IMR-90 (cell line): ENCODE measurements at regions not wholly inside any gene's neighbourhood (a gene's known extent, or its start where the extent isn't known, plus 50 kb on each side); places are given as distances from the start of the nearest gene placed in this dataset.
A peak's percentile ranks its signal among the peaks of the same experiment; 100 is the strongest.

Source experiments
- ATAC-seq: fragments of 200-7000 bp; cut with Tn5 transposase; 2 replicates; pipeline ENCODE4 v1.9.1; 2020; ENCODE audit warnings: low read depth, mild to moderate bottlenecking, moderate library complexity
- BruUV-seq: library from RNA; stranded (reverse); fragments of 400-500 nt; replicated peaks from 2 replicates; lab custom pipeline; 2021; lab: Mats Ljungman, UMichigan
- CTCF ChIA-PET: fragments of 300-600 bp; formaldehyde crosslinking; extraction: SDS; loops from one replicate; lab custom pipeline; 2021; ENCODE audit warnings: antibody characterized with exemption; lab: Yijun Ruan, JAX
- POLR2A ChIA-PET: fragments of 300-600 bp; sonication (Branson Sonifier 250); formaldehyde crosslinking; loops from one replicate; lab custom pipeline; 2022; ENCODE audit warnings: antibody characterized with exemption; ENCODE audit not compliant: unreplicated experiment; lab: Charles Lee
- DNase-seq: peaks from one replicate; pipeline ENCODE4 v3.0.0; 2013
- H2AFZ ChIP-seq: replicated peaks from 2 replicates; pipeline ENCODE3; 2013; ENCODE audit warnings: low read length, mild to moderate bottlenecking; ENCODE audit not compliant: poor library complexity
- H2AK5ac ChIP-seq: 2 replicates; pipeline ENCODE4 v1.6.1; 2013; ENCODE audit warnings: low read depth, low read length, inconsistent platforms
- H2AK9ac ChIP-seq: replicated peaks from 2 replicates; pipeline ENCODE3; 2013; ENCODE audit warnings: mild to moderate bottlenecking, low read depth, low read length, moderate library complexity; ENCODE audit not compliant: poor library complexity
- H2BK120ac ChIP-seq: 2 replicates; pipeline ENCODE4 v1.6.1; 2013; ENCODE audit warnings: low read depth, low read length, inconsistent platforms
- H2BK15ac ChIP-seq: 3 replicates; pipeline ENCODE4 v1.6.1; 2013; ENCODE audit warnings: low read depth, low read length, inconsistent platforms
- H2BK20ac ChIP-seq: 2 replicates; pipeline ENCODE4 v1.6.1; 2013; ENCODE audit warnings: low read depth, mild to moderate bottlenecking, inconsistent platforms, low read length, moderate library complexity
- H2BK5ac ChIP-seq: 2 replicates; pipeline ENCODE4 v1.6.1; 2013; ENCODE audit warnings: mild to moderate bottlenecking, low read depth, low read length, inconsistent platforms; ENCODE audit not compliant: poor library complexity, severe bottlenecking
- H3K14ac ChIP-seq: replicated peaks from 2 replicates; pipeline ENCODE4 v1.6.1; 2013; ENCODE audit warnings: low read depth, low read length, inconsistent platforms
- H3K18ac ChIP-seq: 2 replicates; pipeline ENCODE4 v1.6.1; 2013; ENCODE audit warnings: low read depth, low read length, control low read depth
- H3K23ac ChIP-seq: 2 replicates; pipeline ENCODE4 v1.6.1; 2013; ENCODE audit warnings: low read depth, low read length, inconsistent platforms
- H3K27ac ChIP-seq: 2 replicates; pipeline ENCODE4 v1.5.1; 2013; ENCODE audit warnings: mild to moderate bottlenecking, control low read depth, low read length; ENCODE audit not compliant: insufficient read depth
- H3K27me3 ChIP-seq: 2 replicates; pipeline ENCODE4 v1.6.1; 2013; ENCODE audit warnings: low read length; ENCODE audit not compliant: control insufficient read depth, insufficient read depth
- H3K36me3 ChIP-seq: 2 replicates; pipeline ENCODE4 v1.6.1; 2013; ENCODE audit warnings: low read length, mixed read lengths; ENCODE audit not compliant: control insufficient read depth, insufficient read depth
- H3K4ac ChIP-seq: 2 replicates; pipeline ENCODE4 v1.6.1; 2013; ENCODE audit warnings: low read depth, low read length, inconsistent platforms
- H3K4me1 ChIP-seq: 2 replicates; pipeline ENCODE4 v1.6.1; 2013; ENCODE audit warnings: low read length, mixed read lengths; ENCODE audit not compliant: control insufficient read depth, insufficient read depth
- H3K4me2 ChIP-seq: 2 replicates; pipeline ENCODE4 v1.6.1; 2013; ENCODE audit warnings: low read depth, mild to moderate bottlenecking, control low read depth, low read length, moderate library complexity
- H3K4me3 ChIP-seq: 2 replicates; pipeline ENCODE4 v1.5.1; 2013; ENCODE audit warnings: low read depth, mild to moderate bottlenecking, control low read depth, low read length, moderate library complexity; ENCODE audit not compliant: insufficient read depth
- H3K56ac ChIP-seq: 2 replicates; pipeline ENCODE4 v1.6.1; 2013; ENCODE audit warnings: low read length, inconsistent platforms; ENCODE audit not compliant: insufficient read depth; ENCODE audit errors: extremely low read depth
- H3K79me1 ChIP-seq, 2 experiments: 2 replicates each; pipeline ENCODE4 v1.6.1; 2013; ENCODE audit warnings: low read length in 2 of 2, inconsistent platforms in 1 of 2, low read depth in 1 of 2
- H3K9ac ChIP-seq: 2 replicates; pipeline ENCODE4 v1.6.1; 2013; ENCODE audit warnings: low read depth, low read length, control low read depth
- H3K9me1 ChIP-seq: 2 replicates; pipeline ENCODE4 v1.6.1; 2013; ENCODE audit warnings: low read length, inconsistent platforms; ENCODE audit not compliant: insufficient read depth
- H3K9me3 ChIP-seq: 2 replicates; pipeline ENCODE4 v1.6.1; 2013; ENCODE audit warnings: low read length; ENCODE audit not compliant: control insufficient read depth, insufficient read depth
- H4K20me1 ChIP-seq: 2 replicates; pipeline ENCODE4 v1.6.1; 2013; ENCODE audit warnings: low read length, inconsistent platforms; ENCODE audit not compliant: insufficient read depth
- H4K5ac ChIP-seq: 2 replicates; pipeline ENCODE4 v1.6.1; 2013; ENCODE audit warnings: mild to moderate bottlenecking, low read depth, low read length, control low read depth
- H4K8ac ChIP-seq, 2 experiments: 2 replicates each; pipeline ENCODE4 v1.6.1; 2013; ENCODE audit warnings: low read depth in 2 of 2, low read length in 2 of 2, control low read depth in 1 of 2, inconsistent platforms in 1 of 2
- H4K91ac ChIP-seq: 2 replicates; pipeline ENCODE4 v1.6.1; 2013; ENCODE audit warnings: low read depth, low read length, inconsistent platforms; ENCODE audit not compliant: insufficient read depth
- BHLHE40 ChIP-seq: fragments of 150-350 bp; IDR thresholded peaks from 2 replicates; pipeline ENCODE4 v1.6.1; 2016; ENCODE audit warnings: mild to moderate bottlenecking, low read depth, low read length
- CEBPB ChIP-seq: IDR thresholded peaks from 2 replicates; pipeline ENCODE4 v1.6.1; 2012; ENCODE audit warnings: low read depth, low read length, improper control_type of control experiment
- CHD1 ChIP-seq: IDR thresholded peaks from 2 replicates; pipeline ENCODE4 v1.6.1; 2012; ENCODE audit warnings: low read depth, low read length, improper control_type of control experiment
- MAFK ChIP-seq: IDR thresholded peaks from 2 replicates; pipeline ENCODE4 v1.6.1; 2012; ENCODE audit warnings: low read depth, low read length, improper control_type of control experiment
- MAZ ChIP-seq: IDR thresholded peaks from 2 replicates; pipeline ENCODE4 v1.6.1; 2012; ENCODE audit warnings: low read depth, mild to moderate bottlenecking, low read length, improper control_type of control experiment, moderate library complexity, borderline replicate concordance
- MXI1 ChIP-seq: IDR thresholded peaks from 2 replicates; pipeline ENCODE4 v1.6.1; 2012; ENCODE audit warnings: low read depth, mild to moderate bottlenecking, low read length, moderate library complexity, borderline replicate concordance
- NFE2L2 ChIP-seq: fragments of 150-350 bp; IDR thresholded peaks from 2 replicates; pipeline ENCODE4 v1.6.1; 2016; ENCODE audit warnings: low read depth, mild to moderate bottlenecking, low read length
- RAD21 ChIP-seq: IDR thresholded peaks from 2 replicates; pipeline ENCODE4 v1.6.1; 2012; ENCODE audit warnings: low read length, improper control_type of control experiment
- RCOR1 ChIP-seq: IDR thresholded peaks from 2 replicates; pipeline ENCODE4 v1.6.1; 2012; ENCODE audit warnings: mild to moderate bottlenecking, low read length, improper control_type of control experiment; ENCODE audit not compliant: insufficient replicate concordance
- SMC3 ChIP-seq: fragments of 150-350 bp; IDR thresholded peaks from 2 replicates; pipeline ENCODE4 v1.6.1; 2016; ENCODE audit warnings: low read depth, mild to moderate bottlenecking, antibody characterized with exemption, low read length, moderate library complexity
- WGBS, 2 experiments: methylation state at CpG; one replicate each; pipeline versions ENCODE4 v1.1.5 to v1.1.7; 2013; ENCODE audit warnings: missing lambda C conversion rate in 2 of 2; ENCODE audit not compliant: insufficient read length in 1 of 2; ENCODE audit errors: extremely low coverage in 2 of 2; 5-methylcytosine and 5-hydroxymethylcytosine counted together
- dilution Hi-C: fragments of 300-500 bp; cut with HindIII; formaldehyde crosslinking; loops from one replicate; pipeline ENCODE4 v1.14.3; 2018; ENCODE audit warnings: low sequenced_read_pairs; ENCODE audit not compliant: unreplicated experiment
- in situ Hi-C: fragments of 300-500 bp; cut with MboI; formaldehyde crosslinking; loops from 3 replicates; pipeline ENCODE4 v1.14.3; 2019; ENCODE audit warnings: low sequenced_read_pairs, inconsistent platforms, mixed read lengths
- intact Hi-C: fragments of 100-400 bp; cut with micrococcal nuclease; formaldehyde crosslinking; loops from 2 replicates; pipeline ENCODE4 v1.10.0; 2022
- TF ChIP-seq, protein P1 (sequence below): fragments of 150-350 bp; IDR thresholded peaks from 2 replicates; pipeline ENCODE4 v1.6.1; 2016; ENCODE audit warnings: low read depth, mild to moderate bottlenecking, low read length, moderate library complexity, borderline replicate concordance
- TF ChIP-seq, protein P2 (sequence below): fragments of 150-350 bp; IDR thresholded peaks from 2 replicates; pipeline ENCODE4 v1.6.1; 2017; ENCODE audit warnings: mild to moderate bottlenecking, antibody characterized with exemption, low read length, low read depth

DNA sequence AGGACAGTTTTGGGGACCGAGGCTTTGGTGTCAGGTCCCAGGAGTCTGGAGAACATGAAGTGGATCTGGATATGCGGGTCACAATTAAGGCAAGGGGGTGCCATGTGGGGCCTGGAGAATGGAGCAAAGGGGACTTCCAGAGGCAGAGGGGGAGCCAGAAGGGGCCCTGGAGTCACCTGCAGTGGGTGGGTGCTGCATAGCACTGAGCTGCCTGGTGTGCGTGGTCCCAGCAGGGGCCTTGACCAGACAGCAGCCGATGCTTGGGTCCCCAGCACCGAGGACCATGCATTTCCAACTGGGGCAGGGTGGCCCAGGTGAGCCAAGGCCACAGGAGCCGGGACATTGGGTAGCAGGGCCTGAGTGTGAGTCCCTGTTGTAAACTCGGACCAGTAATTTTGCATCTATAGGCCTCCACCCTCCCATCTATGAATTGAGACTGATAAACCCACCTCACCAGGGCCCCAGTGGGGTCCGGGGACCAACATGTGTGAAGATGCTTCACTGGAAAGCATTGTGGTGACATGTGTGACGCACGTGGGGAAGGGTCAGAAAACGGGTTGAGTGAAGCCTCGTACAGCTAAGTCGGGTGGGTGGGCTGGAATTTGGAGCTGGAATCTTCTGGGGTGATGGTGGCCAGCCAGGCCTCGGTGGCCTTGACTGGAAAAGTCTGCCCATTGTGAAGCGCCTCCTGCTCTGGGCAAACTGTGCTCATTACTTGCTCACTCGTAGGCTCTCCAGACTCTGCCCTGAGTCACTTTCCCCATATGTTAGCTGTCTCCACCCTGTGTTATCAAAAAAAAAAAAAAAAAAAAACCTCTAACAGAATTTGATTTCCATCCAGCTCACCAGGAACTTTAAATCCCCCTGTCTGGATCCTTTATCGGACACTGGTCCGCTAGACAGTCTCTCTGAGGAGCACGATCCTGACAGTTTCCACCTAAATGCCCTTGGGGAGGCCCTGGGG is 90.5 kb upstream of the ZNF469 start:
- POLR2A ChIA-PET = no interaction called here
- intact Hi-C loops = no loop called here
- Histone ChIP-seq H2BK20ac (no peak overlapping the region), H3K4me3 (no peak overlapping the region), H4K5ac (no peak overlapping the region; the same call in 1 of the 2 replicates), H4K20me1 (no peaks in the 10 kb centered on the region), H3K56ac (no peak overlapping the region), H3K9me1 (peaks cover 7% of the 10 kb centered on the region), H3K18ac (no peak overlapping the region), H3K79me1 (peaks cover 0 to 3% of the 10 kb centered on the region in 2 experiments; a peak in 1 of 4 replicates), H2AK9ac (no peak overlapping the region), H3K4ac (no peak overlapping the region), H3K4me1 (peaks cover 2% of the 10 kb centered on the region), H3K23ac (no peak overlapping the region), H4K91ac (no peak overlapping the region), H2AFZ (no peak overlapping the region), H3K9ac (no peak overlapping the region), H3K9me3 (peaks cover 3% of the 10 kb centered on the region), H2AK5ac (peak overlapping the region; percentile 64; the same call in 1 of the 2 replicates), H3K36me3 (no peaks in the 10 kb centered on the region), H3K27ac (no peak overlapping the region), H4K8ac (no peak overlapping the region), H2BK120ac (no peak overlapping the region), H2BK5ac (no peak overlapping the region), H2BK15ac (no peak overlapping the region), H3K27me3 (no peaks in the 10 kb centered on the region), H3K14ac (no peak overlapping the region), H3K4me2 (no peak overlapping the region)
- WGBS, 2 experiments = 93% methylated on average over 8 of the region's 19 CpGs; no CpG with 5 or more reads in 1 of the 2 experiments
- DNase-seq = peak; percentile 54
- dilution Hi-C loops = no loop called here
- BruUV-seq = no TSS peak
- CTCF ChIA-PET = no interaction called here
- TF ChIP-seq RAD21 (no peak), MAZ (no peak), NFE2L2 (no peak), CHD1 (no peak), MXI1 (no peak), RCOR1 (no peak), MAFK (no peak), BHLHE40 (no peak), CEBPB (no peak), SMC3 (no peak)
- TF ChIP-seq, protein P1, sequence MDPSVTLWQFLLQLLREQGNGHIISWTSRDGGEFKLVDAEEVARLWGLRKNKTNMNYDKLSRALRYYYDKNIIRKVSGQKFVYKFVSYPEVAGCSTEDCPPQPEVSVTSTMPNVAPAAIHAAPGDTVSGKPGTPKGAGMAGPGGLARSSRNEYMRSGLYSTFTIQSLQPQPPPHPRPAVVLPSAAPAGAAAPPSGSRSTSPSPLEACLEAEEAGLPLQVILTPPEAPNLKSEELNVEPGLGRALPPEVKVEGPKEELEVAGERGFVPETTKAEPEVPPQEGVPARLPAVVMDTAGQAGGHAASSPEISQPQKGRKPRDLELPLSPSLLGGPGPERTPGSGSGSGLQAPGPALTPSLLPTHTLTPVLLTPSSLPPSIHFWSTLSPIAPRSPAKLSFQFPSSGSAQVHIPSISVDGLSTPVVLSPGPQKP = no peak
- TF ChIP-seq, protein P2, sequence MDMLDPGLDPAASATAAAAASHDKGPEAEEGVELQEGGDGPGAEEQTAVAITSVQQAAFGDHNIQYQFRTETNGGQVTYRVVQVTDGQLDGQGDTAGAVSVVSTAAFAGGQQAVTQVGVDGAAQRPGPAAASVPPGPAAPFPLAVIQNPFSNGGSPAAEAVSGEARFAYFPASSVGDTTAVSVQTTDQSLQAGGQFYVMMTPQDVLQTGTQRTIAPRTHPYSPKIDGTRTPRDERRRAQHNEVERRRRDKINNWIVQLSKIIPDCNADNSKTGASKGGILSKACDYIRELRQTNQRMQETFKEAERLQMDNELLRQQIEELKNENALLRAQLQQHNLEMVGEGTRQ = no peak
- in situ Hi-C loops = no loop called here
- ATAC-seq = peak; percentile 40; the same call in 1 of the 2 replicates
